AG09319 (cell line): ENCODE measurements at regions not wholly inside any gene's neighbourhood (a gene's known extent, or its start where the extent isn't known, plus 50 kb on each side); places are given as distances from the start of the nearest gene placed in this dataset.

Source experiments
- DNase-seq: peaks from one replicate; pipeline ENCODE4 v3.0.0-alpha.2; 2010; ENCODE audit warnings: low read depth; ENCODE audit errors: extremely low read depth
- CTCF ChIP-seq: IDR thresholded peaks from 2 replicates; pipeline ENCODE4 v1.5.1; 2011; ENCODE audit warnings: low read depth, mild to moderate bottlenecking, inconsistent platforms, low read length, moderate library complexity

GRCh38 chr4:24637173-24637572, 52.8 kb upstream of the DHX15 start:
- no peak for DNase-seq
- TF ChIP-seq CTCF, result no peak

GRCh38 chr4:24638396-24638875, 54.1 kb upstream of the DHX15 start:
- DNase-seq, result no peak
- TF ChIP-seq CTCF, result no peak

GRCh38 chr4:24639714-24640113, 55.4 kb upstream of the DHX15 start:
- DNase-seq, result no peak
- TF ChIP-seq CTCF, result no peak

- DNase-seq, result no peak
- TF ChIP-seq CTCF, result no peak
These were observed 56.0 kb upstream of the DHX15 start for GRCh38 chr4:24640366-24640765.

- TF ChIP-seq CTCF, result no peak
- no peak for DNase-seq
These were observed 58.7 kb upstream of the DHX15 start for GRCh38 chr4:24642981-24643547.

GRCh38 chr4:24643774-24644520, 59.6 kb upstream of the DHX15 start:
- TF ChIP-seq CTCF, result no peak
- DNase-seq, result no peak

GRCh38 chr4:24644983-24645764, 60.8 kb upstream of the DHX15 start:
- no peak for DNase-seq
- TF ChIP-seq CTCF, result no peak
